MCF 10A (cell line): ENCODE measurements at regions not wholly inside any gene's neighbourhood (a gene's known extent, or its start where the extent isn't known, plus 50 kb on each side); places are given as distances from the start of the nearest gene placed in this dataset.
A peak's percentile ranks its signal among the peaks of the same experiment; 100 is the strongest.

Source experiments
- BruUV-seq: library from RNA; stranded (reverse); fragments of 400-500 nt; replicated peaks from 2 replicates; lab custom pipeline; 2021; lab: Mats Ljungman, UMichigan
- CTCF ChIA-PET: fragments of 300-600 bp; sonication (Branson Sonifier 250); formaldehyde crosslinking; extraction: SDS; loops from one replicate; lab custom pipeline; 2021; ENCODE audit warnings: antibody characterized with exemption, inconsistent platforms; lab: Yijun Ruan, JAX
- POLR2A ChIA-PET: fragments of 300-600, 350-650 bp; sonication (Branson Sonifier 250); formaldehyde crosslinking; extraction: SDS; loops from one replicate; lab custom pipeline; 2020; ENCODE audit warnings: antibody characterized with exemption, inconsistent platforms; lab: Yijun Ruan, JAX
- DNase-seq: peaks from one replicate; pipeline ENCODE4 v3.0.0-alpha.2; 2018; ENCODE audit not compliant: unreplicated experiment
- H3K27ac Mint-ChIP-seq: one replicate; pipeline ENCODE4 v1.8.0; 2022; ENCODE audit warnings: mild to moderate bottlenecking, low read depth, mixed read lengths; ENCODE audit not compliant: unreplicated experiment
- H3K27me3 Mint-ChIP-seq: one replicate; pipeline ENCODE4 v1.8.0; 2022; ENCODE audit warnings: mixed read lengths; ENCODE audit not compliant: insufficient read depth, unreplicated experiment
- H3K36me3 Mint-ChIP-seq: one replicate; pipeline ENCODE4 v1.8.0; 2022; ENCODE audit warnings: mild to moderate bottlenecking, moderate library complexity, mixed read lengths; ENCODE audit not compliant: insufficient read depth, unreplicated experiment
- H3K4me1 Mint-ChIP-seq: one replicate; pipeline ENCODE4 v1.8.0; 2022; ENCODE audit warnings: mixed read lengths; ENCODE audit not compliant: insufficient read depth, unreplicated experiment
- H3K4me3 Mint-ChIP-seq: one replicate; pipeline ENCODE4 v1.8.0; 2022; ENCODE audit warnings: mild to moderate bottlenecking, moderate library complexity, mixed read lengths; ENCODE audit not compliant: unreplicated experiment
- H3K9me3 Mint-ChIP-seq: one replicate; pipeline ENCODE4 v1.8.0; 2022; ENCODE audit warnings: mixed read lengths; ENCODE audit not compliant: unreplicated experiment
- intact Hi-C: fragments of 100-400 bp; cut with micrococcal nuclease; formaldehyde crosslinking; loops from 2 replicates; pipeline ENCODE4 v1.14.1; 2022
- TF ChIP-seq, protein P1 (sequence below): fragments of 200-600 bp; IDR thresholded peaks from one replicate; pipeline ENCODE4 v1.8.0; 2022; ENCODE audit warnings: antibody characterized with exemption, mild to moderate bottlenecking; ENCODE audit not compliant: unreplicated experiment

DNA sequence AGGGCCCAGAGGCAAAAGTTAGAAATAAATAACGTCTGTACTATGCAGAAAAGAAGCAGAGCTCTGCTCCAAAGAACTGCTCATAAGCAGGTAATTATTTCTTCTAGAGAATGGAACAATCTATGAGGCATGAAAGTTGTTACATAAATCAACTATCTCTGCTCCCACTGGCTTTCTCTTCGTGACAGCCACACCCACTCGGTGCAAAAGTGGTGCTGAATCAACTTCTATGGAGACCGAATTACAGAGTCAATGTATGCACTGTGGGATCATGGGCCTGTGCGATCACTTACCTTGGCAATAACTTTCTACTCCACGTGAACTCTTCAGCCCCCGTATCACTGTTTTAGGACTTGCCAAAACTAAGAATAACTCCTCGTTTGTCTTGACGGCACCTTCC, 99.4 kb upstream of the ATXN3L start:
- ChIA-PET POLR2A (no interaction called here), CTCF (no interaction called here)
- no peak for DNase-seq
- peaks cover 11% of the 10 kb centered on the region for H3K27me3 Mint-ChIP-seq
- peaks cover 11% of the 10 kb centered on the region for H3K36me3 Mint-ChIP-seq
- no peak overlapping the region for H3K27ac Mint-ChIP-seq
- no peak overlapping the region for H3K4me3 Mint-ChIP-seq
- intact Hi-C loops: no loop called here
- no peaks in the 10 kb centered on the region for H3K9me3 Mint-ChIP-seq
- TF ChIP-seq, protein P1, sequence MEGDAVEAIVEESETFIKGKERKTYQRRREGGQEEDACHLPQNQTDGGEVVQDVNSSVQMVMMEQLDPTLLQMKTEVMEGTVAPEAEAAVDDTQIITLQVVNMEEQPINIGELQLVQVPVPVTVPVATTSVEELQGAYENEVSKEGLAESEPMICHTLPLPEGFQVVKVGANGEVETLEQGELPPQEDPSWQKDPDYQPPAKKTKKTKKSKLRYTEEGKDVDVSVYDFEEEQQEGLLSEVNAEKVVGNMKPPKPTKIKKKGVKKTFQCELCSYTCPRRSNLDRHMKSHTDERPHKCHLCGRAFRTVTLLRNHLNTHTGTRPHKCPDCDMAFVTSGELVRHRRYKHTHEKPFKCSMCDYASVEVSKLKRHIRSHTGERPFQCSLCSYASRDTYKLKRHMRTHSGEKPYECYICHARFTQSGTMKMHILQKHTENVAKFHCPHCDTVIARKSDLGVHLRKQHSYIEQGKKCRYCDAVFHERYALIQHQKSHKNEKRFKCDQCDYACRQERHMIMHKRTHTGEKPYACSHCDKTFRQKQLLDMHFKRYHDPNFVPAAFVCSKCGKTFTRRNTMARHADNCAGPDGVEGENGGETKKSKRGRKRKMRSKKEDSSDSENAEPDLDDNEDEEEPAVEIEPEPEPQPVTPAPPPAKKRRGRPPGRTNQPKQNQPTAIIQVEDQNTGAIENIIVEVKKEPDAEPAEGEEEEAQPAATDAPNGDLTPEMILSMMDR: no peak
- BruUV-seq: no TSS peak
- peaks cover 13% of the 10 kb centered on the region for H3K4me1 Mint-ChIP-seq

DNA sequence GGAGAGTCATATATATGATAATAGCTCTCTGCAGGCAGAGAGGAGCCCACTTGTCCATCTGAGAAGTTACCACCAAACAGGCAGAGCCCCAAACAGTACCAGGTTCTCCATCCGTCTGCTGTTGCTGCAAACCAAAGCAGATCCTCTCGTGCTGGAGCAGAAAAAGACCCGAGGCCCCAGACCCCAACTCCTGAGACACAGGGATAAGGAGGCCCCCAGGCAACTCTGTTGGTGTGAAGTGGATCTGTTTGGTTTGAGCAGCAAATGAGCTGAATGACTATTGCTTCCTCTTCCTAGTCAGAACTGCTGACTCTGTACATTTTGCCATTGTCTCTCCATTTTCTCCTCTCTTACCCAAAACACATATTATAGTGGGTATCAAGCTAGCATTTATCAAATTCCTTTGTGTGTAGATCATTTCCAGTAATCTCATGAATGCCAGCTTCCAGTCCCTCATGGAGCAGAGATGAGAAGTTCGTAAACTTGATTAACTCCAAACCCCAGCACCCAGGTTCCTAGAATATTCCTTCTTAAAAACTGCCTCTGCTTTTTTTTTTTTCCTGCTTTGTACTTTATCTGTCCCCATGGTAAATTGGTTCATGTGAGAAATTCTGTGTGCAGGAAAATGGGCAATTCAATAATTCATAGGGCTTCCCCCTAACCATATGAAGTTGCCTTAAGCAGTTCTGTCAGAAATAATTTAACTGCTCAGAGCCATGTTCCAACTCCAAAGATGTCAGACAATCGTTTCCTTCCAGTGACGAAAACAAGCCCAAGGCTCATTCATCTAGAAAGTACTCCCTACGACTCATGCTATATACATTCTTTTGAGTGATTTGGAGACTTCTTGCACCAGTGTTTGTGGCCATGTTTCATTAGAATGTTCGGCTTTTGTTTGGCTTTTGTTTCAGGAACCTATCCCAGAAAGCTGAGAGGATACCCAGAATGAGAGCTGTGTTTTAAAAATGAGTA, 98.6 kb upstream of the ATXN3L start:
- peak; percentile 9 for DNase-seq
- H3K27me3 Mint-ChIP-seq: peaks cover 11% of the 10 kb centered on the region

DNA sequence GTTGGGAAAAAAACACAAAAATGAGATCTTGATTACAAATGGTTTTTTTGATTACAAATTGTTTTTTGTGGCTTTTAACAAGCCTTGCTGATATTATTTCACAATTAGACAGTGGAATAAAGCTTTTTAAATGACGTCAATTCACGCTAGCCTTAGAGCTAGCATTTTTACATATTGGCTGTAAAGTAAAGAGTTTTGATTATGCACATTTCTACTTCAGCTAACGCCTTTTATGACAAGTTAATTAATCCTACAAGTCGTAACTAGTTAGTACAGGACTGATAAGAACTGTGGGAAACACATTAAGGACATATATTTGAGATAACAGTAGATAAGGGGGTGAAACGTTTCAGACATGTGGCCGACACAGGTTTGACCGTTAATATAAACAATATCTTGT, 95.7 kb upstream of the ATXN3L start:
- DNase-seq: no peak
- Mint-ChIP-seq H3K27ac (no peak overlapping the region), H3K27me3 (no peaks in the 10 kb centered on the region), H3K36me3 (peaks cover 11% of the 10 kb centered on the region), H3K4me1 (peaks cover 13% of the 10 kb centered on the region), H3K4me3 (no peak overlapping the region), H3K9me3 (no peaks in the 10 kb centered on the region)
- TF ChIP-seq, protein P1: no peak
- no TSS peak for BruUV-seq
- intact Hi-C loops: no loop called here
- ChIA-PET POLR2A (interaction anchor here (1.3 kb wide), 1 partner anchor 12 kb away, joined by 3 read pairs; no protein-coding TSS in a partner anchor), CTCF (no interaction called here)

More for the DNA sequence above, 98.6 kb upstream of the ATXN3L start:
- intact Hi-C loops: no loop called here
- ChIA-PET CTCF (interaction anchor here (0.6 to 1.1 kb wide), 4 partner anchors 28 to 472 kb away, joined by 3 to 6 read pairs (median 3); no protein-coding TSS in a partner anchor), POLR2A (interaction anchor here (1.5 kb wide), 1 partner anchor 9 kb away, joined by 4 read pairs; no protein-coding TSS in a partner anchor)
- no peak overlapping the region for H3K4me3 Mint-ChIP-seq
- H3K9me3 Mint-ChIP-seq: no peaks in the 10 kb centered on the region
- peaks cover 11% of the 10 kb centered on the region for H3K36me3 Mint-ChIP-seq
- H3K4me1 Mint-ChIP-seq: peaks cover 13% of the 10 kb centered on the region
- TF ChIP-seq, protein P1: no peak
- no peak overlapping the region for H3K27ac Mint-ChIP-seq
- no TSS peak for BruUV-seq

DNA sequence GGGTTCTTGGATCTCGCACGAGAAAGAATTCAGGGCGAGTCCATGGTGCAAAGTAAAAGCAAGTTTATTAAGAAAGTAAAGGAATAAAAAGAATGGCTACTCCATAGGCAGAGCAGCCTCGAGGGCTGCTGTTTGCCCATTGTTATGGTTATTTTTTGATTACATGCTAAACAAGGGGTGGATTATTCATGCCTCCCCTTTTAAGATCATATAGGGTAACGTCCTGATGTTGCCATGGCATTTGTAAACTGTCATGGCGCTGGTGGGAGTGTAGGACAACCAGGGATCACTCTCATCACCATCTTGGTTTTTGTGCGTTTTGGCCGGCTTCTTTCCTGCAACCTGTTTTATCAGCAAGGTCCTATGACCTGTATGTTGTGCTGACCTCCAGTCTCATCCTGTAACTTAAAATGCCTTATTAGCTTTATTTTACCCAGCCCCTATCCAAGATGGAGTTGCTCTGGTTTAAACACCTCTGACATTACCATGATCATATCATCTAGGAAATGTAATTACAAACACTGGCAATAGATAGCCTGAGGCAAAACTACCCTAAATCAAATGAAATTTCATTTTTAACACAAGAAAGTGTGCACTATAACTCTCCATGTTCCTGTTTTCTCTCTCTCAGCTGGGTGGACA, 94.3 kb upstream of the ATXN3L start:
- intact Hi-C loops: no loop called here
- H3K27ac Mint-ChIP-seq: no peak overlapping the region
- H3K9me3 Mint-ChIP-seq: no peaks in the 10 kb centered on the region
- no peak for DNase-seq
- TF ChIP-seq, protein P1: no peak
- no TSS peak for BruUV-seq
- POLR2A ChIA-PET: interaction anchor here (1.3 kb wide), 1 partner anchor 14 kb away, joined by 3 read pairs; no protein-coding TSS in a partner anchor
- H3K4me3 Mint-ChIP-seq: no peak overlapping the region
- H3K36me3 Mint-ChIP-seq: peaks cover 6% of the 10 kb centered on the region
- CTCF ChIA-PET: no interaction called here
- no peaks in the 10 kb centered on the region for H3K27me3 Mint-ChIP-seq
- peaks cover 13% of the 10 kb centered on the region for H3K4me1 Mint-ChIP-seq
